ENCODE measurements at regions not wholly inside any gene's neighbourhood (a gene's known extent, or its start where the extent isn't known, plus 50 kb on each side); places are given as distances from the start of the nearest gene placed in this dataset.
"Not testable (repeated sequence)": the region's sequence is repeated elsewhere in the genome, so short reads cannot be mapped to it uniquely, and the experiment has no call there.

GRCh38 chr3:83251490-83251889 is 1490.0 kb upstream of the GBE1 start:
- DNase-seq = no peak

DNA sequence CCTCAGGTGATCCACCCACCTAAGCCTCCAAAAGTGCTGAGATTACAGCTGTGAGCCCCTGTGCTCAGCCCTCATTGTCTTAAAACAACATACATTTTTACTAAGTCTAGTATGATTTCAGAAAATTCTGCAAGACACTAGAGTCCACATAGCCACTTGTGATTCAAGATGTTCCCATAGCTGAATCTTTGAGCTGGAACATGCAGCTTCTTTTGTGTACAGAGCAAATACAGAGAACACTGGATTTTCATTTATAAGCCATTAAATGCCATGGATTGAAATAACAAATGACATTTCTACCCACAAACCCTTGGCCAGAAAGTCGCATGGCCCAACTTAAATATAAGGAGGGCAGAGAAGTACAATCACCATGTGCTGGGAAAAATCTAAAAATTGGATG is 1489.2 kb upstream of the GBE1 start:
- DNase-seq = no peak

DNA sequence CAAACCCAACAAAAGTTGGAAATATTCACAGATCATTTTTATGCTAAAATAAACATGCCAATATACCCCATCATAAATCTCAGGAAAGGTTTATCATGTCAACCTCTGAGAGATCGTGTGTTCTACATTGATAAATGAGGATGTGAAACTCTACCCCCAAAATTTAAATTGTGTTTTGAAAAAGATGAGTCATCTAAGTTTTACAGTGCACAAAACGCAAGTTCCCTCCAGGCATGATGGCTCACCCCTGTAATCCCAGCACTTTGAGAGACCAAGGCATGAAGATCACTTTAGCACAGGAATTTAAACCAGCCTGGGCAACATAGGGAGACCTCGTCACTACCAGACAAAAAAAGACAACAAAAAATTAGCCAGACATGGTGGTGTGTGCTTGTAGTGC is 1487.0 kb upstream of the GBE1 start:
- DNase-seq = no peak

DNA sequence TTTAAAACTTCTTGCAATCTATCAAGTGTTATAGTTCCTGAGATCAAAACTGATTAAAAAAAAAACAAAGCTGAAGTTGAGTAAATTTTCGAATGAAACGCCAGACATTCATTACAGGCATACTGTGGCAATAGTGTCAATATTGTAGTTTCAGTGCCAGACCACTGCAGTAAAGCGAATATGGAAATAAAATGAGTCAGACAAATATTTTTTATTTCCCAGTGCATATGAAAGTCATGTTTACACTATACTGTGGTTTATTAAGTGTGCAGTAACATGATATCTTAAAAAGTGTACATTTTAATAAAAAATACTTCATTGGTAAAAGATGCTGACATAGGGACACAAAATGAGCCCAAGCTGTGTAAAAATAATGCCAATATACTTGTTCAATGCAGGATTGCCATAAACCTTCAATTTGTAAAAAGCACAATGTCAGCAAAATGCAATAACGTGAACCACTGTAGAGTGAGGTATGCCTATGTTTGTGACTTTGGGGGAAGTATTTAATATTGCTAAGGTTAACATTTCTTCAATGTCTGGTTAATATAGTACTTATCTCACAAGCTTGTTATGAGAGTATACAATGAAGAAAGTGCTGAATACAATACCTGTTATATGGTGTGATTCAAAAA is 1473.9 kb upstream of the GBE1 start:
- no peak for DNase-seq

- no peak for DNase-seq
These were observed 1472.3 kb upstream of the GBE1 start for GRCh38 chr3:83233715-83234114.

DNA sequence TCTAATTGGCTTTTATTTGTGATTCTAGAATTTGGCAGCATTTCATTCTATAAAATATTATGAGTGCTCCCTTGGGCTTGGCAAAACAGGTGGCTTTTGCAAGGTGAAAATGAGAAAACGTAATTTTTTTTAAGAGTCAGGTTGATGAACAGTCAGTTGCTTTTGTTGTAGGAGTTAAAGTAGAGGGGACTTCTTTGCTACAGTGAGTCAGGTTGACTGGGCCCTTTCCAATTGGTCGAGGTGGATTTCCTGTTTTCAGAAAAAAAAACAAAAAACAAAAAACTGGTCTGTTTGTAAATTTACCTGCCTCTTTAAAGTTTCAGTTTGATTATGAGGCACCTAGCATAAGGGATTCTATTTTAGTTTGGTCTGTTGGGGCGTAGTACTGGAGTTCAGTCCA is 1469.4 kb upstream of the GBE1 start:
- no peak for DNase-seq

DNA sequence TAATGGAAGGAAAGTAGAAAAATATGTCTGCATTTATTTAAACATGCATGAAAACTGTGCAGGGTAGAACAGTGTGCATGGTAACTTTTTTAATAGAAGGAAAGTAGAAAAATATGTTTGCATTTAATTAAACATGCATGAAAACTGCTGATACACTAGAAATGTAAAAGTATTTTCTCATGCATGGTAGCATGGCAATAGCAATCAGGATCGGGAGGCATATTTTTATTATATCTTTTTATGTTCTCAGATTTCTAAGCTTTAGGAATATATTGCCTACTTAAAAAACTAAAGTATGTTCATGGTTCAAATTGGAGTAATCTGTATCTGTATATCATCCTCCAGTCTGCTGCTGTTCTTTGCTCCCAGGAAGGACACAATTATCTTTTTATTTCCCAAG is 1468.9 kb upstream of the GBE1 start:
- DNase-seq = no peak

- no peak for DNase-seq
These were observed 1465.3 kb upstream of the GBE1 start for GRCh38 chr3:83226751-83227150.

DNA sequence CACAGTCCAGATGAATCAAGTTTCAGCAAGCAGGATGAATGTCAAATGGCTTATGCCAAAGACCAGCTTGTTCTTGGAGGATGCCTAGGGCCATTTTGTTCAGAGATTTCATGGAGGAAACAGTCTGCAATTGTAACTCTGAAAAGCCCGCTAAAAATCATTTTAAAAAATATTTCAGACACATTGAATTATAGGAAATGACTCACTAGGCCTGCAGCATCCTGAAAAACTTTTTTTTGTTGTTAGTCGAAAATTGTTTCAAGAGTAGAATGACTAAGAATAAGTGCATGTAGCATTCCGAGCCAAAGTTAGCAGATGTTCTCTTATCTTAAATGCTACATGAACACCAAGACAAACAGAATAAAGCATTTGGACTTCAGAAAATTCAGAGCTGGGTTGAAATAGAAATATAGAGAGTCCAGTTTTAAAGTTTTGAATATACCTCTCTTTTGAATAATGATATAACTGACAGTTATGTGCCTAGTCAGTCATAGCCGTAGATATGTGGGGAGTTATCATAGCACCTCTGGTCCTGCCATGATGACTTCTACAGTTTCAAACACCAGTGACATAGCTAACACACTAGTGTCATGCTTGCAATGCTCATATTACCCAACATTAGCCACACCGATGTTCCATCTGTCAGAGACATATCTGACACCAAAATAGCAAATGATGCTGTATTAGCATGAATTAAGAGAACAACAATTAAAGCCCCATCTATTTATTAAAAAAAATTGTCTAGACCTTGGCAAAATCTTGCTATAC is 1462.8 kb upstream of the GBE1 start:
- no peak for DNase-seq

DNA sequence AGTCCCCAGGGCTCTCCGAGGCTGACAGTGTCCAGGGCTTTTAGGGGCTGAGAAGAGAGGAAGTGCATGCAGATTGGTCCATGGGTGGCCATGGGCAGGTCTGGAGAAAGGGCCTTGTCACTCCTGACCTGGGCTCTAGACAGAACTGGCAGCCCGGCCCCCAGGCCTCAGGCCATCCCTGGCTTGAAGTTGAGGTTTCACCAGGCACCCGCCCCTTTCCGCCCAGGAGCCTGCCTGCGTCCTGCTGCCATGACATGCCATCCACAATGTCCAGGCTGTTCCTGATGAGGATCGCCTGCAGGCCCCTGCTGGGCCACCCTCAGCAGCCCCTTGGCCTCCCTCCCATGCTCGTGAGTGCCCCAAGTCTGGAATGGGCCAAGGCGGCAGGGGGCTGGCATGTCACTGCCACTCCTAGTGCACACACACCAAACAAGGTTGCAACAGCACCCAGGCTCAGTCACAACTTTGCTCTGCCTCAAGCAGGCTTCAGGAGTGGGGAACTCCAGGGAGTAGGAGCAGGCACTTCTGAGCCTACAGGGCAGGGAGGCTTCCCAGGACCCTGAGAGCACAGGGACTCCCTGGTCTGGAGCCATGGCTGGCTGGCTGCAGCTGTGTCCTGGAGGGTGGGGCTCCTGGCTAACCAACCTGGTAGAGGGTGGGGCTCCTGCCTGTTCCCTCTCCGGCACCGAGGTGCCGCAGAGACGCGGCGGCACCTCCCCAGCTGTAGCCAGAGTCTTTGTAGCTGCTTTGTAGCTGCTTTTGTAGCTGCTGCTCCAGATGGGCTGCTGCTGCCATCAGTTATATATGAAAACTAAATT is 1457.1 kb upstream of the GBE1 start:
- no peak for DNase-seq

- not testable (repeated sequence) for DNase-seq
These were observed 1456.2 kb upstream of the GBE1 start for GRCh38 chr3:83217595-83218118.

DNA sequence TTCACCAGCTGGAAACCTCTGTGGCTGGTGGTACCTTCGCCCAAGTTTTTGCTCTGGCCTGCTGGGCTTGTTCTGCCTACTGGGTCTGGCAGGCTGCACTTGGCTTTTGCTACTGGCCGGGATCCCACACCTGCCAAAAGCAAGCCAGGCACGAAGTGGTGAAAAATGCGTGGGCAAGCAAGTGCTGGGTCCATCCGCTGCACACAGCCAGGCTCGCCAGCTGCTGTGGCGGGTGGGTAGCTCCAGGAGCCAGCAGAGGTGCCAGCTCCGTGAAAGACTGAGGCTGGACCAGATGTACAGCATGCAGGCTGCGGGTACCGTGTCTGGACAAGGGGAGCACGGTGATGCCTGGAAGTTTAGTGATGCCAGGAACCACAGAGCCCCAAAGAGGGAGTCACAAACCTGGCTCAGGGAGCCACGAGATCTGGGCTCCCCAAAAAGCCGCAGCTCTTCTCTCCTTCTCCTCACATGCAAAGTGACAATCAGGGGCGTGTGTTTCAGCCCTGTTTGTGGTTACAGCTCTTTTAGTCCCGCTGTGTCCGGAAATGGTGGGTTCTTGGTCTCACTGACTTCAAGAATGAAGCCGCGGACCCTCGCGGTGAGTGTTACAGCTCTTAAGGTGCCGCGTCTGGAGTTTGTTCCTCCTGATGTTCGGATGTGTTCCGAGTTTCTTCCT is 1455.6 kb upstream of the GBE1 start:
- DNase-seq = no peak

DNA sequence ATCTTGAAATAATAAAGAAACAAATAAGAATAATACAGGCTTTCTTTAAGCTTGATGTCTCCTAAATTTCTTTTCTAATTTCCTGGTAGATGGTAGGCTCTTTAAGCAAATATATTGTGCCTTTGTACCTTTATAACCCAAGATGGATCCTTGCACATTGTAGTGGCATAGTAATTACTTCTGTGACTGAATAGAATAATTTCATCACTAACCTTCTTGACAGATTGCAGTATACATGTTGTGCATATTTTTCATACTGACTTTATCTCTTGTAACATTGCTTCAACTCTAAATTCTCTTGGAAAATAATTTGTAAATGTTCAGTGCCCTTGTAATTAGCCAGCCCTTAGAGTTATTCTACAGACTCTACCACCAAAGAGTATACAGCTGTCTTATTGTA is 1433.8 kb upstream of the GBE1 start:
- DNase-seq = no peak

- no peak for DNase-seq
These were observed 1432.1 kb upstream of the GBE1 start for GRCh38 chr3:83193526-83193925.

GRCh38 chr3:83189634-83190033 is 1428.2 kb upstream of the GBE1 start:
- no peak for DNase-seq

GRCh38 chr3:83169473-83169872 is 1408.0 kb upstream of the GBE1 start:
- DNase-seq = no peak

DNA sequence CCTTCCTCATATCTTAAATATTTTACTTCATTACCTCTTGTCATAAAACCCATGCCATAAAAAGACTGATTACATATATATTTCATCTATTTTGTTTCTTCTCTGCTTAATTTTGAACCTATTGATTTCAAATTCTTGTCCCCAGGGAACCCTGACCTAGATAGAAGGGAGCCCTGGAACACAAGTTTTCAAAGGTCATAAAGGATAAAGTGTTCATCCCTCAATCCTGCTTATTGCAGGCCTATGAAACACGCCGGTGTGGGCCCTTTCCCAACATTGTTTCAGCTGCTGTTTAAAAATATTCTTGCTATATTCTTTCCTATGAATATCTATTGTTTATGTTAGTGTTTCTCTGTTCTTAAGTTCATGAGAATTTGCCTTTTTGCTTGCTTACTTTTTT is 1389.5 kb upstream of the GBE1 start:
- DNase-seq = no peak

- DNase-seq = no peak
These were observed 1379.5 kb upstream of the GBE1 start for GRCh38 chr3:83140983-83141382.

- no peak for DNase-seq
These were observed 1369.8 kb upstream of the GBE1 start for GRCh38 chr3:83131236-83131635.

DNA sequence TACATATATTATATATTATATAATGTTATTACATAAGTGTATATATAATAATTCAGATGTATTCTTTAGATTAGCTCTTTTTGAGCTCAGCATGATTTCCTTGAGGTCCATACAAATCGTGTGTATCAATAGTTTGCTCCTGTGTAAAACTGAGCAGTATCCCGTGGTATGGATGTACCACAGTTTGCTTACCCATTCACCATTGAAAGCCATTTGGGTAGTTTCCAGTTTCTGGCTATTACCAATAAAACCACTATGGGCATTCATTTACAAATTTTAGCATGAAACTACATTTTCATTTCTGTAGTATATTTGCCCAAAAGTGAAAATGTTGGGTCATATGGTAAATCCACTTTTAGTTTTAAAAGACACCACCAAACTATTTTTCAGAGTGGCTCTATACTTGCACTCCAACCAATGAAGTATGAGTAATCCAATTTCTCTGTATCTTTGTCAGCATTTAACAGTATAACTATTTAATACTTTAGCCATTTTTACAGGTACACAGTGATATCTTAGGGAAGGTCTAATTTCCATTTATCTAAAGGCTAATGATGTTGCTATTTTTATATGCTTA is 1361.4 kb upstream of the GBE1 start:
- no peak for DNase-seq

DNA sequence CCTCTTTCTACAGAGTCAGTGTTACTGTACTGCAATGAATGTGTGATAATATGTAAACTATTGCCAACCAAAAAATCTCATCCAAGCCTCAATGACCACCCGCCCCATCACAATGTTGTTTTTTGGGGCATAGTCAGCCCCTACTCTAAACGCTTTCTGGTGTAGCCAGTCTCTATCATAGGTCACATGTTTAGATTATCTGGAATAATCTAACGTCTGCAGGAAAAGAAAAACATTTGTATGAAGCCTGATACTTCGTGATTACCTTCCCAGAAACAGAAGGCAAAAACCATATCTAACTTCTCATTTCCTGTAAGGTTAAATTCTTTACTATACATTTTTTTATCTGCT is 1331.8 kb upstream of the GBE1 start:
- DNase-seq = no peak

DNA sequence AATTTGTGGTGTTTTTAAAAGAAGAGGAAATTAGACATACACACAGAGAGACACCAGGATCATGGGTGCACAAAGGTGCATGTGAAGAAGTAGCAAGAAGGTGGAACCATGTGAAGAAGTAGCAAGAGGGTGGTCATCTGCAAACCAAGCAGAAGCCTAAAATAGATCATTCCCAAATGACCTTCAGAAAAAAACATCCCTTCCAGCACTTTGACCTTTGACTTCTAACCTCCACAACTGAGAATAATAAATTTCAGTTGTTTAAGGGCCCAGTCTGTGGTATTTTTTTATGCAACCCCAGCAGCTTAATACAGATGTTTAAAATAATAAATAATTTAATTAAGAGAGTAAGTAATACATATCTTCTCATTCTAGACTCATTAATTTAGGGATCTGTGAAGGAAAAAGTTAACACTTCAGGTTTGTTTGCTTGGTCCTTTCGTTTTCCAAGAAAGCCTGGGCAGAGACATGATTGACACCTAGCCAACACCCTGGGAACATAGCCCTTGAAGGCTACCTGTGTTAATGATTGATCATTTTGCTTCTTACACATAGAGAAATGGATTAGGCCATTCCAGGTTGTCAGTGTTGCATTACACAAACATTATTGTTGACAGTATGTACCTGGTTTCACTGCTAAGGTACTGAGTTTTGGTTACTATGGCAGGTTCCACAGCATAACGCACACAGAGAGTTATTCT is 1331.2 kb upstream of the GBE1 start:
- DNase-seq = no peak
